HUES6 (cell line): ENCODE measurements at regions not wholly inside any gene's neighbourhood (a gene's known extent, or its start where the extent isn't known, plus 50 kb on each side); places are given as distances from the start of the nearest gene placed in this dataset.

Experiments
- H3K27ac ChIP-seq: 2 replicates; pipeline ENCODE4 v1.7.0; 2013; ENCODE audit warnings: low read depth, mild to moderate bottlenecking, low read length, inconsistent platforms
- H3K27me3 ChIP-seq: 2 replicates; pipeline ENCODE4 v1.6.1; 2013; ENCODE audit warnings: low read length; ENCODE audit not compliant: control insufficient read depth, insufficient read depth
- H3K36me3 ChIP-seq: 2 replicates; pipeline ENCODE4 v1.6.1; 2013; ENCODE audit warnings: low read length; ENCODE audit not compliant: control insufficient read depth, insufficient read depth
- H3K4me1 ChIP-seq: 2 replicates; pipeline ENCODE4 v1.6.1; 2013; ENCODE audit warnings: low read length; ENCODE audit not compliant: control insufficient read depth, insufficient read depth
- H3K4me3 ChIP-seq: 2 replicates; pipeline ENCODE4 v1.5.1; 2013; ENCODE audit warnings: low read depth, low read length
- H3K9ac ChIP-seq: one replicate; pipeline ENCODE4 v1.6.1; 2013; ENCODE audit warnings: mild to moderate bottlenecking, low read length
- H3K9me3 ChIP-seq: 2 replicates; pipeline ENCODE4 v1.6.1; 2013; ENCODE audit warnings: low read depth, low read length; ENCODE audit not compliant: control insufficient read depth, insufficient read depth

- Histone ChIP-seq H3K9me3 (no peaks in the 10 kb centered on the region), H3K27me3 (no peaks in the 10 kb centered on the region), H3K4me3 (no peak overlapping the region), H3K36me3 (no peaks in the 10 kb centered on the region), H3K4me1 (peaks cover 5% of the 10 kb centered on the region; the same call in 1 of the 2 replicates), H3K27ac (no peak overlapping the region), H3K9ac (no peak overlapping the region)
Observed at GRCh38 chr3:107969994-107970819, 120.6 kb downstream of the CD47 start.

GRCh38 chr3:107969525-107969924 lies 121.3 kb downstream of the CD47 start:
- Histone ChIP-seq H3K4me3 (no peak overlapping the region), H3K9ac (no peak overlapping the region), H3K27me3 (no peaks in the 10 kb centered on the region), H3K9me3 (no peaks in the 10 kb centered on the region), H3K4me1 (peaks cover 5% of the 10 kb centered on the region; the same call in 1 of the 2 replicates), H3K36me3 (no peaks in the 10 kb centered on the region), H3K27ac (no peak overlapping the region)

- Histone ChIP-seq H3K36me3 (no peaks in the 10 kb centered on the region), H3K9me3 (no peaks in the 10 kb centered on the region), H3K27me3 (no peaks in the 10 kb centered on the region), H3K9ac (no peak overlapping the region), H3K27ac (no peak overlapping the region), H3K4me3 (no peak overlapping the region), H3K4me1 (peaks cover 13% of the 10 kb centered on the region; the same call in 1 of the 2 replicates)
Observed at GRCh38 chr3:107966276-107966675, 124.6 kb downstream of the CD47 start.

GRCh38 chr3:107965136-107965655 lies 125.6 kb downstream of the CD47 start:
- H3K27me3 ChIP-seq = no peaks in the 10 kb centered on the region
- H3K27ac ChIP-seq = no peak overlapping the region
- no peak overlapping the region for H3K4me3 ChIP-seq
- no peaks in the 10 kb centered on the region for H3K36me3 ChIP-seq
- peaks cover 13% of the 10 kb centered on the region; the same call in 1 of the 2 replicates for H3K4me1 ChIP-seq
- H3K9me3 ChIP-seq = no peaks in the 10 kb centered on the region
- no peak overlapping the region for H3K9ac ChIP-seq

GRCh38 chr3:107963581-107963980 lies 127.2 kb downstream of the CD47 start:
- H3K4me3 ChIP-seq = no peak overlapping the region
- H3K27me3 ChIP-seq = no peaks in the 10 kb centered on the region
- H3K9ac ChIP-seq = no peak overlapping the region
- H3K36me3 ChIP-seq = no peaks in the 10 kb centered on the region
- H3K4me1 ChIP-seq = peaks cover 13% of the 10 kb centered on the region; the same call in 1 of the 2 replicates
- no peaks in the 10 kb centered on the region for H3K9me3 ChIP-seq
- H3K27ac ChIP-seq = no peak overlapping the region

- Histone ChIP-seq H3K4me3 (no peak overlapping the region), H3K27ac (no peak overlapping the region), H3K9ac (no peak overlapping the region), H3K9me3 (no peaks in the 10 kb centered on the region), H3K27me3 (no peaks in the 10 kb centered on the region), H3K4me1 (peaks cover 15% of the 10 kb centered on the region), H3K36me3 (no peaks in the 10 kb centered on the region)
Observed at GRCh38 chr3:107962946-107963345, 127.9 kb downstream of the CD47 start.

GRCh38 chr3:107962037-107962436 lies 128.8 kb downstream of the CD47 start:
- Histone ChIP-seq H3K9me3 (no peaks in the 10 kb centered on the region), H3K9ac (no peak overlapping the region), H3K36me3 (no peaks in the 10 kb centered on the region), H3K4me3 (no peak overlapping the region), H3K27me3 (no peaks in the 10 kb centered on the region), H3K27ac (no peak overlapping the region), H3K4me1 (peaks cover 24% of the 10 kb centered on the region)

GRCh38 chr3:107959550-107960154 lies 131.2 kb downstream of the CD47 start:
- Histone ChIP-seq H3K9ac (no peak overlapping the region), H3K27me3 (no peaks in the 10 kb centered on the region), H3K9me3 (no peaks in the 10 kb centered on the region), H3K4me3 (no peak overlapping the region), H3K36me3 (no peaks in the 10 kb centered on the region), H3K4me1 (peaks cover 22% of the 10 kb centered on the region), H3K27ac (no peak overlapping the region)

- H3K27ac ChIP-seq = no peak overlapping the region
- no peak overlapping the region for H3K9ac ChIP-seq
- H3K4me1 ChIP-seq = peaks cover 20% of the 10 kb centered on the region
- no peaks in the 10 kb centered on the region for H3K27me3 ChIP-seq
- H3K9me3 ChIP-seq = no peaks in the 10 kb centered on the region
- no peaks in the 10 kb centered on the region for H3K36me3 ChIP-seq
- H3K4me3 ChIP-seq = no peak overlapping the region
Observed at GRCh38 chr3:107958146-107958545, 132.7 kb downstream of the CD47 start.

GRCh38 chr3:107956991-107957900 lies 133.6 kb downstream of the CD47 start:
- no peaks in the 10 kb centered on the region for H3K36me3 ChIP-seq
- H3K4me3 ChIP-seq = no peak overlapping the region
- H3K27ac ChIP-seq = no peak overlapping the region
- no peak overlapping the region for H3K9ac ChIP-seq
- H3K27me3 ChIP-seq = no peaks in the 10 kb centered on the region
- no peaks in the 10 kb centered on the region for H3K9me3 ChIP-seq
- H3K4me1 ChIP-seq = peaks cover 14% of the 10 kb centered on the region
